Lung (tissue), 11 donors: ENCODE measurements at regions not wholly inside any gene's neighbourhood (a gene's known extent, or its start where the extent isn't known, plus 50 kb on each side); places are given as distances from the start of the nearest gene placed in this dataset.

Experiments
- ATAC-seq: fragments of 200-7000 bp; cut with Tn5 transposase; one replicate; pipeline ENCODE4 v1.9.1; 2020; ENCODE audit warnings: moderate number of reproducible peaks; ENCODE audit not compliant: insufficient read depth, low FRiP score
- DNase-seq, 3 donors: peaks; one replicate each; pipeline ENCODE4 v3.0.0-alpha.2; 2013 to 2017
- H3K27ac ChIP-seq, 2 donors: one replicate each; pipeline ENCODE4 v1.5.1; 2013; ENCODE audit warnings: mild to moderate bottlenecking in 2 of 2, moderate library complexity in 2 of 2, control low read depth in 1 of 2, inconsistent platforms in 1 of 2, low read depth in 1 of 2, low read length in 1 of 2
- H3K27me3 ChIP-seq, 3 donors: one replicate each; pipeline ENCODE4 v1.5.1; 2013; ENCODE audit warnings: low read length in 2 of 3; ENCODE audit not compliant: control insufficient read depth in 3 of 3, insufficient read depth in 3 of 3
- H3K36me3 ChIP-seq, 4 donors: one replicate each; pipeline ENCODE4 v1.5.1; 2013; ENCODE audit warnings: low read length in 4 of 4, mild to moderate bottlenecking in 1 of 4, moderate library complexity in 1 of 4; ENCODE audit not compliant: control insufficient read depth in 4 of 4, insufficient read depth in 4 of 4
- H3K4me1 ChIP-seq, 5 donors: one replicate each; pipeline ENCODE4 v1.5.1; 2013; ENCODE audit warnings: low read length in 5 of 5, mild to moderate bottlenecking in 2 of 5, moderate library complexity in 1 of 5; ENCODE audit not compliant: control insufficient read depth in 5 of 5, insufficient read depth in 5 of 5
- H3K4me3 ChIP-seq: one replicate; pipeline ENCODE4 v1.5.1; 2013; ENCODE audit warnings: mild to moderate bottlenecking, control low read depth, moderate library complexity
- H3K9ac ChIP-seq, 2 donors: one replicate each; pipeline ENCODE4 v1.5.1; 2013; ENCODE audit warnings: low read length in 2 of 2, control low read depth in 1 of 2; ENCODE audit not compliant: insufficient read depth in 1 of 2
- H3K9me3 ChIP-seq, 4 donors: one replicate each; pipeline ENCODE4 v1.5.1; 2013; ENCODE audit warnings: low read length in 3 of 4, mild to moderate bottlenecking in 1 of 4, moderate library complexity in 1 of 4; ENCODE audit not compliant: control insufficient read depth in 4 of 4, insufficient read depth in 3 of 4
- CTCF ChIP-seq: IDR thresholded peaks from 2 replicates; pipeline ENCODE4 v1.5.1; 2012; ENCODE audit warnings: mild to moderate bottlenecking; ENCODE audit errors: control extremely low read depth, extremely low read depth
- WGBS, 2 donors: extraction: QIAGEN DNeasy Blood & Tissue Kit; methylation state at CpG; one replicate each; pipeline ENCODE4 v1.1.7; 2013; 5-methylcytosine and 5-hydroxymethylcytosine counted together
- donor health status: control.
- donor health status: control.
- donor health status: Bipolar disorder and iron deficiency.
- donor health status: healthy.
- donor health status: DM: yes; HTN: yes; CAD: no.

GRCh38 chr9:633461-633860 lies 208.0 kb upstream of the DMRT1 start:
- H3K4me1 ChIP-seq: peaks cover 0 to 6% (median 0%) of the 10 kb centered on the region in 5 donors

GRCh38 chr9:636931-637591 lies 204.4 kb upstream of the DMRT1 start:
- ATAC-seq (no peak), DNase-seq (no peak)
- WGBS, 2 donors: 86 to 92% methylated on average over 1 of the region's 1 CpG
- no peak overlapping the region for H3K4me3 ChIP-seq
- no peak overlapping the region for H3K27ac ChIP-seq
- no peaks in the 10 kb centered on the region for H3K27me3 ChIP-seq
- no peak for TF ChIP-seq CTCF
- H3K36me3 ChIP-seq: no peaks in the 10 kb centered on the region
- peaks cover 0 to 9% (median 0%) of the 10 kb centered on the region in 5 donors for H3K4me1 ChIP-seq
- H3K9ac ChIP-seq: no peak overlapping the region
- no peaks in the 10 kb centered on the region for H3K9me3 ChIP-seq

More at GRCh38 chr9:633461-633860, 208.0 kb upstream of the DMRT1 start:
- no peak for DNase-seq
- Histone ChIP-seq H3K4me3 (no peak overlapping the region), H3K36me3 (no peaks in the 10 kb centered on the region), H3K9me3 (no peaks in the 10 kb centered on the region), H3K9ac (no peak overlapping the region), H3K27me3 (no peaks in the 10 kb centered on the region), H3K27ac (no peak overlapping the region)
- no peak for TF ChIP-seq CTCF
- no peak for ATAC-seq
- WGBS, 2 donors: 91 to 96% methylated on average over 1 of the region's 1 CpG

GRCh38 chr9:638152-638551 lies 203.3 kb upstream of the DMRT1 start:
- Histone ChIP-seq H3K4me1 (peaks cover 0 to 10% (median 0%) of the 10 kb centered on the region in 5 donors), H3K27me3 (no peaks in the 10 kb centered on the region), H3K27ac (peak overlapping the region in 1 of 2 donors; percentile 21), H3K9ac (no peak overlapping the region), H3K4me3 (no peak overlapping the region), H3K9me3 (no peaks in the 10 kb centered on the region), H3K36me3 (no peaks in the 10 kb centered on the region)
- no peak for DNase-seq
- 70 to 75% methylated on average over 3 of the region's 3 CpGs for WGBS, 2 donors
- no peak for ATAC-seq
- TF ChIP-seq CTCF: no peak

- Histone ChIP-seq H3K4me1 (peaks cover 0 to 11% (median 0%) of the 10 kb centered on the region in 5 donors), H3K9me3 (no peaks in the 10 kb centered on the region), H3K27ac (peak overlapping the region in 1 of 2 donors; percentile 60), H3K36me3 (no peaks in the 10 kb centered on the region), H3K4me3 (no peak overlapping the region), H3K9ac (no peak overlapping the region), H3K27me3 (no peaks in the 10 kb centered on the region)
- 16 to 31% methylated on average over 6 of the region's 6 CpGs for WGBS, 2 donors
- DNase-seq (peak in 1 of 3 donors; percentile 39), ATAC-seq (no peak)
- no peak for TF ChIP-seq CTCF
Observed at GRCh38 chr9:642014-642413, 199.5 kb upstream of the DMRT1 start.
